Endothelial cell of umbilical vein (primary cell): ENCODE measurements at regions not wholly inside any gene's neighbourhood (a gene's known extent, or its start where the extent isn't known, plus 50 kb on each side); places are given as distances from the start of the nearest gene placed in this dataset.

Source experiments
- BruUV-seq: library from RNA; stranded (reverse); fragments of 400-500 nt; replicated peaks from 2 replicates; lab custom pipeline; 2021; lab: Mats Ljungman, UMichigan
- CTCF ChIA-PET: fragments of 300-600, 350-600 bp; sonication (Branson Sonifier 250); formaldehyde crosslinking; loops from one replicate; lab custom pipeline; 2021; ENCODE audit warnings: antibody characterized with exemption, inconsistent platforms; lab: Charles Lee
- POLR2A ChIA-PET: fragments of 300-600, 350-600 bp; sonication (Branson Sonifier 250); formaldehyde crosslinking; loops from one replicate; lab custom pipeline; 2021; ENCODE audit warnings: antibody characterized with exemption, inconsistent platforms; lab: Charles Lee
- DNase-seq: peaks from one replicate; pipeline ENCODE4 v3.0.0-alpha.2; 2011; ENCODE audit warnings: low read depth, low spot score
- FAIRE-seq: peaks from 2 replicates; lab custom pipeline; 2011; peaks lifted over from hg19 to GRCh38; lab: Jason Lieb, UNC
- H2AFZ ChIP-seq: 2 replicates; pipeline ENCODE4 v1.6.0; 2012; ENCODE audit warnings: low read depth, low read length, control low read depth, inconsistent platforms
- H3K27ac ChIP-seq: 2 replicates; pipeline ENCODE4 v1.5.1; 2011; ENCODE audit warnings: low read depth, mild to moderate bottlenecking, control low read depth, low read length, moderate library complexity; ENCODE audit not compliant: insufficient read depth
- H3K27me3 ChIP-seq, 2 experiments: 2 replicates each; pipeline versions ENCODE4 v1.6.0 to v1.6.1; 2011; ENCODE audit warnings: low read length in 2 of 2, mixed read lengths in 1 of 2; ENCODE audit not compliant: control insufficient read depth in 2 of 2, insufficient read depth in 2 of 2
- H3K36me3 ChIP-seq, 2 experiments: 2 replicates in 1 of 2; 3 replicates in 1 of 2; pipeline ENCODE4 v1.5.1; 2011; ENCODE audit warnings: low read length in 2 of 2, mild to moderate bottlenecking in 1 of 2, moderate library complexity in 1 of 2; ENCODE audit not compliant: control insufficient read depth in 2 of 2, insufficient read depth in 2 of 2; ENCODE audit errors: extremely low read depth in 1 of 2
- H3K4me1 ChIP-seq: 3 replicates; pipeline ENCODE4 v1.5.1; 2011; ENCODE audit warnings: mild to moderate bottlenecking, low read length; ENCODE audit not compliant: control insufficient read depth, insufficient read depth; ENCODE audit errors: extremely low read depth
- H3K4me2 ChIP-seq: 2 replicates; pipeline ENCODE4 v1.6.1; 2011; ENCODE audit warnings: low read length, control low read depth, mixed read lengths; ENCODE audit not compliant: insufficient read depth
- H3K4me3 ChIP-seq, 3 experiments: fragments of 200-600 bp in 1 of 3; sonication (generic), shearing (Covaris generic) in 1 of 3; replicated peaks in 1 of 3; 2 replicates each; pipeline ENCODE4 v1.5.1; 2011 to 2016; ENCODE audit warnings: control low read depth in 3 of 3, low read length in 3 of 3, mild to moderate bottlenecking in 2 of 3, inconsistent platforms in 1 of 3, low read depth in 1 of 3, moderate library complexity in 1 of 3; ENCODE audit not compliant: insufficient read depth in 1 of 3
- H3K79me2 ChIP-seq: 2 replicates; pipeline ENCODE4 v1.6.0; 2012; ENCODE audit warnings: low read length, inconsistent platforms; ENCODE audit not compliant: control insufficient read depth, insufficient read depth
- H3K9ac ChIP-seq: replicated peaks from 2 replicates; pipeline ENCODE3; 2011; ENCODE audit warnings: low read length, control low read depth; ENCODE audit not compliant: insufficient read depth; ENCODE audit errors: extremely low read depth
- H3K9me1 ChIP-seq: replicated peaks from 3 replicates; pipeline ENCODE4 v1.6.0; 2011; ENCODE audit warnings: mild to moderate bottlenecking, low read length; ENCODE audit not compliant: control insufficient read depth, insufficient read depth; ENCODE audit errors: extremely low read depth
- H3K9me3 ChIP-seq: replicated peaks from 2 replicates; pipeline ENCODE4 v1.5.1; 2012; ENCODE audit warnings: low read length, inconsistent platforms; ENCODE audit not compliant: control insufficient read depth, insufficient read depth
- H4K20me1 ChIP-seq: replicated peaks from 2 replicates; pipeline ENCODE3; 2011; ENCODE audit warnings: mild to moderate bottlenecking, low read length; ENCODE audit not compliant: control insufficient read depth, insufficient read depth; ENCODE audit errors: extremely low read depth
- CTCF ChIP-seq, 2 donors: IDR thresholded peaks; 1 replicate in 1 of 2; 2 replicates in 1 of 2; pipeline ENCODE4 v1.5.1; 2011; ENCODE audit warnings: low read length in 2 of 2, mild to moderate bottlenecking in 2 of 2, moderate library complexity in 2 of 2, control low read depth in 1 of 2, inconsistent platforms in 1 of 2, low read depth in 1 of 2; ENCODE audit not compliant: insufficient read depth in 1 of 2; ENCODE audit errors: extremely low read depth in 1 of 2
- EZH2 ChIP-seq: IDR thresholded peaks from 2 replicates; pipeline ENCODE4 v1.6.1; 2012; ENCODE audit warnings: borderline replicate concordance, low read depth, mild to moderate bottlenecking, moderate library complexity, low read length, inconsistent platforms; ENCODE audit not compliant: severe bottlenecking
- FOS ChIP-seq: IDR thresholded peaks from 2 replicates; pipeline ENCODE4 v1.6.1; 2011; ENCODE audit warnings: mild to moderate bottlenecking, low read length, moderate library complexity, borderline replicate concordance; ENCODE audit not compliant: insufficient read depth
- GATA2 ChIP-seq: IDR thresholded peaks from 2 replicates; pipeline ENCODE4 v1.7.0; 2011; ENCODE audit warnings: low read depth, mild to moderate bottlenecking, moderate library complexity, mixed read lengths, low read length; ENCODE audit not compliant: insufficient read length, insufficient read depth
- JUN ChIP-seq: IDR thresholded peaks from 2 replicates; pipeline ENCODE4 v1.6.1; 2011; ENCODE audit warnings: borderline replicate concordance, low read depth; ENCODE audit not compliant: insufficient read length, insufficient read depth
- MYC ChIP-seq: IDR thresholded peaks from one replicate; pipeline ENCODE4 v1.6.1; 2011; ENCODE audit warnings: mild to moderate bottlenecking, low read depth, low read length
- POLR2A ChIP-seq: IDR thresholded peaks from 2 replicates; pipeline ENCODE4 v1.6.1; 2012; ENCODE audit warnings: low read depth, mild to moderate bottlenecking, control low read depth, low read length
- POLR2AphosphoS5 ChIP-seq: IDR thresholded peaks from 2 replicates; pipeline ENCODE4 v1.6.1; 2012; ENCODE audit warnings: low read depth, mild to moderate bottlenecking, control low read depth, low read length, moderate library complexity; ENCODE audit not compliant: insufficient read depth
- dilution Hi-C: fragments of 300-500 bp; cut with MboI; formaldehyde crosslinking; loops from one replicate; pipeline ENCODE4 v1.15.0; 2019; ENCODE audit warnings: low sequenced_read_pairs; ENCODE audit not compliant: extremely low pct_ligation_motif_present
- intact Hi-C: fragments of 100-400 bp; cut with micrococcal nuclease; formaldehyde crosslinking; loops from one replicate; pipeline ENCODE4 v1.10.0; 2022
- TF ChIP-seq, protein P1 (sequence below): IDR thresholded peaks from 2 replicates; pipeline ENCODE4 v1.6.1; 2011; ENCODE audit not compliant: insufficient read depth, insufficient read length

DNA sequence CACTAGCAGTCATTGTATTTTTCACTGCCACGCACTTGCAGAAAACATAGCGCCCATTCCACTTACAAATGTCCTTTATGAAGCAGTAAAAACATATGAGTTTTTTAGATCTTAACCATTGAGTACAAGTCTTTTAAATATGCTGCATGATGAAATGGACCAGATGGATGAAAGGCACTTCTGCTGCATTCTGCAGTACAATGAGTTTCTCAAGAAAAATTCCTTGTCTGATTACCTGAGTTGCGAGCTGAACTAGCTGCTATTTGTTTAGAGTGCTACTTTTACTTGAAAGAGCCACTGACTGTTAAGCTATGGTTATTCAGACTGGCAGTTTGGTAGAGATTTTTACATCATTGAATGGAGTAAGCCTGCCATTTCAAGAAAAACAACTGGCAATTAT, 825.5 kb upstream of the ACVR2A start:
- intact Hi-C loops: no loop called here
- no TSS peak for BruUV-seq
- POLR2A ChIA-PET: no interaction called here
- FAIRE-seq (no peak), DNase-seq (no peak)
- Histone ChIP-seq H3K79me2 (no peaks in the 10 kb centered on the region), H3K9me1 (no peaks in the 10 kb centered on the region), H3K27me3 (no peaks in the 10 kb centered on the region), H3K4me2 (no peak overlapping the region), H3K4me1 (no peaks in the 10 kb centered on the region), H3K9ac (no peak overlapping the region), H2AFZ (no peak overlapping the region), H3K9me3 (no peaks in the 10 kb centered on the region), H3K4me3 (no peak overlapping the region), H4K20me1 (no peaks in the 10 kb centered on the region), H3K36me3 (no peaks in the 10 kb centered on the region), H3K27ac (no peak overlapping the region)
- dilution Hi-C loops: no loop called here
- CTCF ChIA-PET: no interaction called here
- TF ChIP-seq EZH2: no peak
- no peak for TF ChIP-seq POLR2AphosphoS5
- no peak for TF ChIP-seq GATA2
- TF ChIP-seq, protein P1, sequence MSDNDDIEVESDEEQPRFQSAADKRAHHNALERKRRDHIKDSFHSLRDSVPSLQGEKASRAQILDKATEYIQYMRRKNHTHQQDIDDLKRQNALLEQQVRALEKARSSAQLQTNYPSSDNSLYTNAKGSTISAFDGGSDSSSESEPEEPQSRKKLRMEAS: no peak
- no peak for TF ChIP-seq CTCF (IDR thresholded peaks at IDR 0.05; ENCODE audit: extremely low read depth in 1 of 2, insufficient read depth in 1 of 2, low read depth in 1 of 2, low read length in 2 of 2)
- no peak for TF ChIP-seq JUN
- TF ChIP-seq MYC: no peak
- TF ChIP-seq POLR2A: no peak
- no peak for TF ChIP-seq FOS
